DND-41 (cell line): ENCODE measurements at regions not wholly inside any gene's neighbourhood (a gene's known extent, or its start where the extent isn't known, plus 50 kb on each side); places are given as distances from the start of the nearest gene placed in this dataset.

ENCODE experiments used
- ATAC-seq: fragments of 200-7000 bp; cut with Tn5 transposase; 3 replicates; pipeline ENCODE4 v1.9.1; 2021; ENCODE audit warnings: low read depth; ENCODE audit not compliant: insufficient read depth
- DNase-seq: peaks from one replicate; pipeline ENCODE4 v3.0.0-alpha.2; 2020
- H2AFZ ChIP-seq: 2 replicates; pipeline ENCODE4 v1.6.0; 2012; ENCODE audit warnings: low read depth, low read length
- H3K27ac ChIP-seq: 2 replicates; pipeline ENCODE4 v1.5.1; 2012; ENCODE audit warnings: low read length, inconsistent platforms
- H3K27me3 ChIP-seq: fragments of 200-600 bp; sonication (generic); 2 replicates; pipeline ENCODE4 v1.6.0; 2012; ENCODE audit warnings: low read length, mild to moderate bottlenecking, inconsistent platforms; ENCODE audit not compliant: insufficient read depth, poor library complexity
- H3K36me3 ChIP-seq: 2 replicates; pipeline ENCODE4 v1.5.1; 2012; ENCODE audit warnings: low read length, inconsistent platforms; ENCODE audit not compliant: insufficient read depth
- H3K4me1 ChIP-seq: 2 replicates; pipeline ENCODE4 v1.5.1; 2012; ENCODE audit warnings: mild to moderate bottlenecking, low read length; ENCODE audit not compliant: insufficient read depth
- H3K4me2 ChIP-seq: 2 replicates; pipeline ENCODE4 v1.6.0; 2012; ENCODE audit warnings: mild to moderate bottlenecking, moderate library complexity, low read length, inconsistent platforms; ENCODE audit not compliant: insufficient read depth
- H3K4me3 ChIP-seq, 2 experiments: fragments of 200-600 bp in 1 of 2; shearing (Covaris generic) in 1 of 2; 2 replicates each; pipeline ENCODE4 v1.5.1; 2012 to 2016; ENCODE audit warnings: inconsistent platforms in 2 of 2, low read length in 2 of 2, mild to moderate bottlenecking in 2 of 2, low read depth in 1 of 2, moderate library complexity in 1 of 2
- H3K79me2 ChIP-seq: 2 replicates; pipeline ENCODE4 v1.6.0; 2012; ENCODE audit warnings: low read length, inconsistent platforms; ENCODE audit not compliant: insufficient read depth
- H3K9ac ChIP-seq: 2 replicates; pipeline ENCODE4 v1.6.0; 2012; ENCODE audit warnings: low read depth, mild to moderate bottlenecking, inconsistent platforms, low read length, moderate library complexity
- H3K9me3 ChIP-seq: 2 replicates; pipeline ENCODE4 v1.5.1; 2012; ENCODE audit warnings: low read length, moderate library complexity, mild to moderate bottlenecking, inconsistent platforms; ENCODE audit not compliant: insufficient read depth, severe bottlenecking
- H4K20me1 ChIP-seq: 2 replicates; pipeline ENCODE4 v1.6.0; 2012; ENCODE audit warnings: low read length; ENCODE audit not compliant: insufficient read depth
- EZH2 ChIP-seq: IDR thresholded peaks from 3 replicates; pipeline ENCODE4 v1.6.1; 2012; ENCODE audit warnings: borderline replicate concordance, low read depth, mild to moderate bottlenecking, moderate library complexity, low read length, inconsistent platforms; ENCODE audit not compliant: severe bottlenecking
- TF ChIP-seq, protein P1 (sequence below): IDR thresholded peaks from 2 replicates; pipeline ENCODE4 v1.5.1; 2012; ENCODE audit warnings: borderline replicate concordance, low read length, moderate library complexity, mild to moderate bottlenecking; ENCODE audit not compliant: poor library complexity, severe bottlenecking; ENCODE audit errors: extremely low read depth

DNA sequence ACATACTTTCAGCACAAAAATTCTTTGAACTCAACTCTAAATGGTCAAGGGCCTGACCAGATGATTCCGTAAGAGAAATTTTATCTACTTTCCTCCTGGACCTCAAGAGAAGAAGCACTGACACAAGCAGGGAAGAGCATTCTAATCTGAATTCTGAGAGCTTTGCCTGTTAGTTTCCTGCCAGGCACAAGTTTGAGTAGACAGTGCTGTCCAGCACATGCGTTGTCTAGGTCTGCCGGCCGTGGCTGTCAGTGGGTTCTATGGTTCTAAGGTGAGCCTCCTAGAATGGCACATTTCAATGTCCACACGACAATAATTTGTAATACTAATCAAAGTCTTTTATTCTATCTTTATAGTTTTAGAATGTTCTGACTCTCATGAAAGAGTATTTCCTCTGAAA lies 91.9 kb downstream of the RFPL4B start:
- H3K4me3 ChIP-seq = no peak overlapping the region
- DNase-seq (no peak), ATAC-seq (no peak)
- no peak overlapping the region for H2AFZ ChIP-seq
- H3K9me3 ChIP-seq = no peaks in the 10 kb centered on the region
- no peaks in the 10 kb centered on the region for H4K20me1 ChIP-seq
- no peaks in the 10 kb centered on the region for H3K79me2 ChIP-seq
- H3K27me3 ChIP-seq = peaks cover 3% of the 10 kb centered on the region
- H3K36me3 ChIP-seq = no peaks in the 10 kb centered on the region
- H3K9ac ChIP-seq = no peak overlapping the region
- no peak overlapping the region for H3K4me2 ChIP-seq
- no peak overlapping the region for H3K27ac ChIP-seq
- TF ChIP-seq, protein P1, sequence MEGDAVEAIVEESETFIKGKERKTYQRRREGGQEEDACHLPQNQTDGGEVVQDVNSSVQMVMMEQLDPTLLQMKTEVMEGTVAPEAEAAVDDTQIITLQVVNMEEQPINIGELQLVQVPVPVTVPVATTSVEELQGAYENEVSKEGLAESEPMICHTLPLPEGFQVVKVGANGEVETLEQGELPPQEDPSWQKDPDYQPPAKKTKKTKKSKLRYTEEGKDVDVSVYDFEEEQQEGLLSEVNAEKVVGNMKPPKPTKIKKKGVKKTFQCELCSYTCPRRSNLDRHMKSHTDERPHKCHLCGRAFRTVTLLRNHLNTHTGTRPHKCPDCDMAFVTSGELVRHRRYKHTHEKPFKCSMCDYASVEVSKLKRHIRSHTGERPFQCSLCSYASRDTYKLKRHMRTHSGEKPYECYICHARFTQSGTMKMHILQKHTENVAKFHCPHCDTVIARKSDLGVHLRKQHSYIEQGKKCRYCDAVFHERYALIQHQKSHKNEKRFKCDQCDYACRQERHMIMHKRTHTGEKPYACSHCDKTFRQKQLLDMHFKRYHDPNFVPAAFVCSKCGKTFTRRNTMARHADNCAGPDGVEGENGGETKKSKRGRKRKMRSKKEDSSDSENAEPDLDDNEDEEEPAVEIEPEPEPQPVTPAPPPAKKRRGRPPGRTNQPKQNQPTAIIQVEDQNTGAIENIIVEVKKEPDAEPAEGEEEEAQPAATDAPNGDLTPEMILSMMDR = no peak
- TF ChIP-seq EZH2 = no peak
- no peaks in the 10 kb centered on the region for H3K4me1 ChIP-seq

DNA sequence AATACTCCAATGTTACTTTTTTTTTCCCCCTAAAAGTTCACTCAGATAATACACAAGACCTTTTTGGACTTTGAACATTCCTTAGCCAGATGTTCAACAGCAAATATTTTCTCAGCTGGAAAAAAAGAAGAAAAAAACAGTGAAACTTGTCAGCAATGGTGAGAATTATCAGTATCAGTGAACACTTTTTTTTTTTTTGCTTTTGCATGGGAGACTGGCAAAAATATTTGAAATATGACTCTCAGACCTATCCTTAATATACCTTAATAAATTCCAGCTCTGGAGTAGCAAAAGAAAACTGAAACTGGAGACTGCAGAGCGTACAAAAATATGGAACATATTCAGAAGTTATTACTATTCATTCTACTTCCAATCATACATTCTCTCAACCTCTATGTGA lies 92.3 kb downstream of the RFPL4B start:
- no peak overlapping the region for H3K4me3 ChIP-seq
- DNase-seq (no peak), ATAC-seq (no peak)
- H3K4me2 ChIP-seq = no peak overlapping the region
- peaks cover 3% of the 10 kb centered on the region for H3K27me3 ChIP-seq
- no peaks in the 10 kb centered on the region for H3K79me2 ChIP-seq
- H3K36me3 ChIP-seq = no peaks in the 10 kb centered on the region
- no peak overlapping the region for H3K27ac ChIP-seq
- TF ChIP-seq EZH2 = no peak
- TF ChIP-seq, protein P1 = no peak
- H4K20me1 ChIP-seq = no peaks in the 10 kb centered on the region
- H3K9ac ChIP-seq = no peak overlapping the region
- no peaks in the 10 kb centered on the region for H3K9me3 ChIP-seq
- H2AFZ ChIP-seq = no peak overlapping the region
- no peaks in the 10 kb centered on the region for H3K4me1 ChIP-seq

DNA sequence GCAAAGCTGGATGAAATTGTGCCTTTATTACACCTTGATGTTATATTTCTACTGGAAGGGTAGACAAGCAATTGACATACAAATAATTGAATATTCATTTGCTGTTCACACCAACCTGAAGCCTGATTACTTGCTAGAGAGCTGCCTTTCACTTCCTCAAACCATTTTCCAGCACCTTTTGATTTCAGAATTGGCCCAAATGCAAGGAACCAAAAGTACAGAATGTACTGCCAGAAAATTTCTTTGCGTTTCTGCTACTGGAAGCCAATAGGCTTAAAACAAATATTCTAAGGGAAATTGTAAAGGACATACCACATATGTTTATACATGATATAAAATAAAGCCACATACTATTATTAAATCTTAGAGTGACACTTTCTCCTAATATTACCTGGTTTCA lies 94.5 kb downstream of the RFPL4B start:
- Histone ChIP-seq H3K9me3 (no peaks in the 10 kb centered on the region), H3K4me1 (no peaks in the 10 kb centered on the region), H3K9ac (no peak overlapping the region), H4K20me1 (no peaks in the 10 kb centered on the region), H3K4me2 (no peak overlapping the region), H3K27ac (no peak overlapping the region), H3K79me2 (no peaks in the 10 kb centered on the region), H3K27me3 (peaks cover 3% of the 10 kb centered on the region), H3K36me3 (no peaks in the 10 kb centered on the region), H3K4me3 (no peak overlapping the region), H2AFZ (no peak overlapping the region)
- TF ChIP-seq, protein P1 = no peak
- TF ChIP-seq EZH2 = no peak
- ATAC-seq (no peak), DNase-seq (no peak)
